H1 (cell line): ENCODE measurements at regions not wholly inside any gene's neighbourhood (a gene's known extent, or its start where the extent isn't known, plus 50 kb on each side); places are given as distances from the start of the nearest gene placed in this dataset.

Experiments used
- BACH1 ChIP-seq: IDR thresholded peaks from 2 replicates; pipeline ENCODE4 v1.6.1; 2012; ENCODE audit warnings: low read length, improper control_type of control experiment
- CHD7 ChIP-seq: fragments of 300-600 bp; sonication (generic); IDR thresholded peaks from 2 replicates; pipeline ENCODE4 v1.7.1; 2012; ENCODE audit warnings: low read length, moderate library complexity, mild to moderate bottlenecking, inconsistent platforms; ENCODE audit not compliant: insufficient replicate concordance
- EZH2 ChIP-seq: fragments of 200-600 bp; sonication (generic); IDR thresholded peaks from 2 replicates; pipeline ENCODE4 v1.7.1; 2012; ENCODE audit warnings: low read depth, mild to moderate bottlenecking, moderate library complexity, low read length, inconsistent platforms; ENCODE audit not compliant: severe bottlenecking
- FOSL1 ChIP-seq: IDR thresholded peaks from 2 replicates; pipeline ENCODE4 v1.6.1; 2011; ENCODE audit warnings: mild to moderate bottlenecking, low read depth, low read length, moderate library complexity; ENCODE audit not compliant: insufficient read depth

- TF ChIP-seq CHD7: no peak
- TF ChIP-seq BACH1: no peak
- no peak for TF ChIP-seq FOSL1
- no peak for TF ChIP-seq EZH2
Observed at GRCh38 chr10:64408391-64409183, 887.4 kb downstream of the REEP3 start (continued).
